ENCODE measurements at regions not wholly inside any gene's neighbourhood (a gene's known extent, or its start where the extent isn't known, plus 50 kb on each side); places are given as distances from the start of the nearest gene placed in this dataset.

GRCh38 chr4:95732061-95732460, 107.8 kb upstream of the PDHA2 start:
- no peaks in the 10 kb centered on the region for H4K20me1 ChIP-seq (replicated peaks; ENCODE audit: insufficient read depth)
- no peaks in the 10 kb centered on the region for H3K9me2 ChIP-seq (ENCODE audit: insufficient read depth)
- TF ChIP-seq CTCF (conservative IDR thresholded peaks at IDR 0.05; ENCODE audit: low read depth in 2 of 2) = no peak
- no peak for TF ChIP-seq POLR2AphosphoS5 (IDR thresholded peaks at IDR 0.05; ENCODE audit: low read depth)
- TF ChIP-seq REST (IDR thresholded peaks at IDR 0.05; ENCODE audit: unreplicated experiment) = no peak
- no peak for TF ChIP-seq EZH2phosphoT487 (IDR thresholded peaks at IDR 0.05; ENCODE audit: unreplicated experiment)
- no peak for TF ChIP-seq EZH2 (IDR thresholded peaks at IDR 0.05; ENCODE audit: low read depth, unreplicated experiment)
- no peak for TF ChIP-seq STAT1 (IDR thresholded peaks at IDR 0.05; ENCODE audit: unreplicated experiment)
- H3K4me1 Mint-ChIP-seq = peaks cover 25% of the 10 kb centered on the region
- H3K27ac Mint-ChIP-seq = no peak overlapping the region
- no peaks in the 10 kb centered on the region for H3K9me3 Mint-ChIP-seq
- no peak overlapping the region for H3K4me2 ChIP-seq
- no peaks in the 10 kb centered on the region for H3F3A ChIP-seq (replicated peaks; ENCODE audit: low read depth)
- no peaks in the 10 kb centered on the region for H3K36me3 ChIP-seq (ENCODE audit: insufficient read depth)
- no peaks in the 10 kb centered on the region for H3K79me2 ChIP-seq (replicated peaks; ENCODE audit: insufficient read depth)
- no peaks in the 10 kb centered on the region for H3K27me3 ChIP-seq (ENCODE audit: insufficient read depth)
- H2AFZ ChIP-seq = no peak overlapping the region
- H3K4me1 ChIP-seq (ENCODE audit: insufficient read depth) = peaks cover 19% of the 10 kb centered on the region
- H3K4me3 ChIP-seq = no peak overlapping the region
- peaks cover 4% of the 10 kb centered on the region for H3K27me3 Mint-ChIP-seq (ENCODE audit: insufficient read depth, low read depth, poor library complexity)
- DNase-seq (ENCODE audit: low spot score) = no peak
- ATAC-seq = no peak
- H3K4me3 Mint-ChIP-seq = no peak overlapping the region
- H3K36me3 Mint-ChIP-seq (ENCODE audit: low read depth) = no peaks in the 10 kb centered on the region
- H3K27ac ChIP-seq (ENCODE audit: low read depth) = no peak overlapping the region

- Histone ChIP-seq H3K4me2 (peak overlapping the region; percentile 45), H3K27ac (ENCODE audit: low read depth) (no peak overlapping the region)
- DNase-seq (ENCODE audit: low spot score) = peak; percentile 55
- TF ChIP-seq ETS1 (IDR thresholded peaks at IDR 0.05) (0 out of 2 replicates have a peak, but pooled peaks have one; percentile 32), NANOG (IDR thresholded peaks at IDR 0.05; ENCODE audit: borderline replicate concordance) (peak; percentile 50; the same call in 1 of the 2 replicates), ZNF462 (CRISPR knock-in tag; IDR thresholded peaks at IDR 0.05) (peak; percentile 21; the same call in 1 of the 2 replicates), EZH2phosphoT487 (IDR thresholded peaks at IDR 0.05; ENCODE audit: unreplicated experiment) (no peak)
Measured at GRCh38 chr4:95729596-95729995, 110.3 kb upstream of the PDHA2 start.

More at GRCh38 chr4:95729596-95729995, 110.3 kb upstream of the PDHA2 start:
- Mint-ChIP-seq H3K36me3 (ENCODE audit: low read depth) (no peaks in the 10 kb centered on the region), H3K4me1 (peaks cover 28% of the 10 kb centered on the region), H3K27ac (no peak overlapping the region; the same call in 1 of the 2 replicates), H3K27me3 (ENCODE audit: insufficient read depth, low read depth, poor library complexity) (peaks cover 4% of the 10 kb centered on the region), H3K4me3 (no peak overlapping the region), H3K9me3 (no peaks in the 10 kb centered on the region)
- ATAC-seq = peak; percentile 77
- H3K4me3 ChIP-seq = no peak overlapping the region
- H3K9me2 ChIP-seq (ENCODE audit: insufficient read depth) = peaks cover under 1% of the 10 kb centered on the region; the same call in 1 of the 2 replicates
- no peaks in the 10 kb centered on the region for H4K20me1 ChIP-seq (replicated peaks; ENCODE audit: insufficient read depth)
- H3F3A ChIP-seq (replicated peaks; ENCODE audit: low read depth) = no peaks in the 10 kb centered on the region
- H3K36me3 ChIP-seq (ENCODE audit: insufficient read depth) = no peaks in the 10 kb centered on the region
- no peaks in the 10 kb centered on the region for H3K79me2 ChIP-seq (replicated peaks; ENCODE audit: insufficient read depth)
- no peaks in the 10 kb centered on the region for H3K27me3 ChIP-seq (ENCODE audit: insufficient read depth)
- H2AFZ ChIP-seq = peak overlapping the region; percentile 83
- H3K4me1 ChIP-seq (ENCODE audit: insufficient read depth) = peaks cover 19% of the 10 kb centered on the region
